Fibroblast of skin of scalp (primary cell): ENCODE measurements at regions not wholly inside any gene's neighbourhood (a gene's known extent, or its start where the extent isn't known, plus 50 kb on each side); places are given as distances from the start of the nearest gene placed in this dataset.
"Not testable (repeated sequence)": the region's sequence is repeated elsewhere in the genome, so short reads cannot be mapped to it uniquely, and the experiment has no call there.

Experiments
- DNase-seq: peaks from one replicate; pipeline ENCODE4 v3.0.0-alpha.2; 2013

- not testable (repeated sequence) for DNase-seq
Observed at GRCh38 chr4:45207864-45208331, 481.5 kb upstream of the GNPDA2 start.

- DNase-seq: not testable (repeated sequence)
Observed at GRCh38 chr4:45207241-45207863, 481.0 kb upstream of the GNPDA2 start.

DNA sequence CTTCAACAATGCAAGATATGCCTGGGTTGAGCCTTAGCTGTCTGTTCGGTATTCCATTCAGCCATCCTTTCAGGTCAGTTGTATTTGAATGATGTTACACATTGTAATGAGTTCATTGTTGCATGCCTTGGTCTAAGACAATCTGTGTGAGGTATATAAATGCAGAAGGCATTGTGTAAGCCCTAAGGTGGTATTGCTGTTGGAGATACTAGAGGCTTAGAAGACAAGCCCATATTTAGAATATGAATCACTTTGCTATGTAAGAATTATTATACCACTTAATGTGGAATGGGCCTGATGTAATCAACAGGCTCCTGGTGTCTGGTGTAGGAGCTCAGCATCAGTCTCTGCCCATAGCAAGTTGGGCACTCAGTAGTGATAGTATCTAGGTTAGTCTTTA lies 473.4 kb upstream of the GNPDA2 start:
- DNase-seq: no peak

- DNase-seq: no peak
Observed at GRCh38 chr4:45188501-45188900, 462.1 kb upstream of the GNPDA2 start.

DNA sequence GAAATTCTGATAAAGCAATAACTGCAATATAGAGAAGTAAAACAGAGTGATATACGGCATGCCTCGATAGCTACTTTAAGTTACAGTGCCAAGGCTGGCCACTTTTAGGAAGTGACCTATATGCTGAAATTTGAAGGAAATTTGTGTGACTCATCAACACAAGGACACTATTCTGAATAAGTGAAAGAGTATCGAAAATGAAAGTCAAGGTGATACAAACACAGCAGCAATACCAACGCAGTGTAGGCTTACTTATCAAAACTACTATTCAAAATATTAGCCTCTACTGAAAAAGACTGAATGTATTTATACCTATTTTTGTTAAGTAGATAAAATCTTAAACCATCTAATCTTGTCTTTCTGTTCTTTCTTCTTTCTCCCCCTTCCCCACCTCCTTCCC lies 459.9 kb upstream of the GNPDA2 start:
- DNase-seq: no peak

DNA sequence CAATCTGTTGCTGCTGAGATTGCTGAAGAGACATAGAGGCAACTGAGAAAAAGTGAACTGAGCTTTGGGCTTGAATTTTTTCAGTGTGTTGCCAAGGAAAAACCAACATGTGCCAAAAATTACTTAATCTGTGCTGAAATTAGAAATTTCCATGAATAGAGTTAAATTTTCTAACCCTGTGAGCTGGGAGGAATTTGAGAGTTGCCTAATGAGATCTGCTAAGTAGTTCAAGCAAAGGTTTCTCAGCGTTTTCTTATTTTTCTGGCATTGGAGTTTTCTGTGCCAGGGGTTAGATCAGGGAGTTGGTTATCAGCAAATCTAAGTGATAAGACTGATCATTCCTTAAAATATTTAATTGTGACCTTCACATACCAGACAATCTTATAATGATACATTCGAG lies 457.5 kb upstream of the GNPDA2 start:
- DNase-seq: no peak

GRCh38 chr4:45172636-45173035 lies 446.3 kb upstream of the GNPDA2 start:
- DNase-seq: no peak

DNA sequence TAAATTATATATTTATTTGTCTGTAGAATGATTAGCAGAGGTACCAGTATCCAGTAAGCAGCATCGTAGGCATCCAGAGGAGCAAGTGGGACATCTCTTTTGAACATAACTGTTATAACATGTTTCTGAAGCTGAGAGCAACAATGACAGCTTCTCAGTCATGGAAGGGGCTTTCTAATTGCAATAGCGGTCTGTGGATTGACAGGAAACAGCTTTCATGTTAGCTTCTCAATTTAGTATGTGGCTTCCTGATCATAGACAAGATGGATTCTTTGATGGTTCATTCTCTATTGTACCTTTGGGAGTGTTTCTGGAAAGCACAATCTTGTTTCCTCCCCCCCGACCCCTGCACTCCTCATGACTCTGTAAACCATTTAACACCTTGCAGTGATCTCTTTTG lies 434.6 kb upstream of the GNPDA2 start:
- DNase-seq: no peak

DNA sequence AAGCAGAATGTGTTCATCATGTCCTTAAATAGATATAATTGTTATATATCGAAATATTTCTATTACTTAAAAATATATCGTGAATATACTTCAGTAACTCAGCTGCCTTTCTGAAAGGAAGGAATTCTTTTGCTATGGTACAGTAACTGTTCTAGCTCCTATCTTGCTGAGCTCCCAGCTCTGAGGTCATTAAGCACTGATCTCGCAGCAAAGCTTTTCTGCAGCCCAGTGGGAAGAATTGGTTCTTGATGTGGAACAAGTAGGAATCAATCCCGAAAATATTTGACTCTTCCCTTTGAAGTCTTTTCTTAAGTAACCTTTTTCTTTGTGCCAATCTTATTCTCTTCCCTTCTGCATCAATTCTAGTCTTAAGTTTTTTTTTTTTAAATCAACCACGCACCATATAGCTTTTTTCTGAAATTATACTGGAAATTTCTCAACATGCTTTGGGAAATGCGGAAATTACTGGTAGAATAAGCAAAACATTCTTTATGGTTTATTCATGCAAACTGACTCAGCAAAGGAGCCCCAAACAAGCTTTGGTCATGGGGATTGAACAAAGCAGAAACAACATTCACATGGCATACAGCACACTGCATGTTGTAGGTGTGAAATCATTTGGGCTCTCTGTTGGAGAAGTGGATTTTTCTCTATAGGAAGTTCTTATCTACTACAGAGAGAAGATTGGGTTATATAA lies 428.9 kb upstream of the GNPDA2 start:
- DNase-seq: no peak

DNA sequence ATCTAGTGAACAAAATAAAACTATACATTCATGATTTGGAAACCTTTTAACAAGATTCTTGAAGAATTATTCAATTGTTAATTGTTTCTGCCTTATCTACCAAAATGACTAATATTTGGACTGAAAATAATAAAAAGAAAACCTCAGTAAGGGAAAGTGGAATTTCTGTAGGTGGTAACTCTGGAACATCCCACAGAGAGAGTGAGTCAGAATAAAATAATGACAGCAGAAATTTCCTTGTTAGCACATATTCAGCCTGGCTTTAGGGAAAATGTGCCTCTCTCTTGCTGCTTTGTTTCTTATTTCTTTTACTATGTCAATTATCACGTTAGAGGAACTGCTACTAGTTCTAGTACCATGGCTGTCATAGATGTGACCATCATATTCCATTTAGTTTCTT lies 421.5 kb upstream of the GNPDA2 start:
- DNase-seq: no peak

- no peak for DNase-seq
Observed at GRCh38 chr4:45131020-45131419, 404.7 kb upstream of the GNPDA2 start.

GRCh38 chr4:45122406-45122805 lies 396.1 kb upstream of the GNPDA2 start:
- no peak for DNase-seq

DNA sequence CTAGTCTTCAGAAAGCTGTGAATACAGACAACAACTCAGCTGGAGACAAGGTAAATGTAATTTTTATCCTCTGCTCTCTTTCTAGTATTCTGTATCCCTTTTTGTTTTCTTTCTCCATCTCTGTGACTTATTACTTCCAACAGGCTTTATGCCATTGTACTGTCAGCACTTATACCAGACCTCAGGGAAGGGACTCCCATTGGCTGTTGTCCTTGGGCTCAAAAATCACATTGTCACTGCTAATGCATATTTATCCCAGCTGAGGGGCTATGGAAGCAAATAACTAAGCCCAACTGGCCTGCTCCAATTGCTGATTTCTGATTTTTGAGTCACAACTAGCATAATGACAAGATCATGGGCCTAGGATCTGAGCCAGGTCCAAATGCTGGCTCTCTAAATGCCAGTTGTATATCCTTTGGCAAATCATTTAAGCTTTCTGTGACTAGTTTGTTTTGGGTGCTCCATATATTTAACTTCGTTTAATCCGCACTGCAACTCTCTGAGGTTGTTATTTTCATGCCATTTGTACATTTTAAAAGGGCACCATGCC lies 395.1 kb upstream of the GNPDA2 start:
- no peak for DNase-seq

DNA sequence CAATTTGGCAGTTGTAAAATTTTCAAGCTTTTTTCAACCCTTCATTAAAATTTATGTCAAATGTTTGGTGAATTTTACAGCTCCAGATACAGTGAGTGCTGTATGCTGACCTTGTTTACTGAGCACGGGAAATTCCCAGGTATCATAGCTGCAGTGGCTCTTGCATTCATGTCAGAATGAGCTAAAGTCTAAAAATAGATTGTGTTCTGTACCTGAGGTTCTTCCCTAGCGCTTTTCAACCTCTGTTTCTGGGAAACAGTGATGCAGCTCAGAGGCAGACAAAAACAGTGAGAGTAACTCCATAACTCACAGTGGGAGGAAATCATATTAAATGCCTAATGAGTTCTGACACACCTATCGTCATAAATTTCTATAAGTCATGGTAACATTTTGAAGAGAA lies 393.8 kb upstream of the GNPDA2 start:
- DNase-seq: no peak

GRCh38 chr4:45119376-45119775 lies 393.0 kb upstream of the GNPDA2 start:
- DNase-seq: no peak

DNA sequence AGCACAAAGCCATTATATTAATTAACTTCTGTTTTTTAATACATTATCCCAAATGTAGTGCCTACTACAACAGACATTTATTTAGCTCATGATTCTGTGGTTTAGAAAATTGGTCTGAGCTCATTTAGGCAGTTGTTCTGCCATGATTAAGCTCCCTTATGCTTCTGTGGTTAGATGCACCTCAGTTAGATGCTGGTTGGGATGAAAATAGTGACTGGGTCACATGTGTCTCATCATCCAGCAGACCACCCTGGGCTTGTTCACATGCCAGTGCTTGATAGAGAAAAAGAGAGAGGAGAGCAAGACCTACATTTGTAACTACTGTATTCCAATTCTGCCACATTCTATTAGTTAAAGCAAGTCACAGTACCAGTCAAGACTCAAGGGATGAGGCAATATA lies 376.4 kb upstream of the GNPDA2 start:
- DNase-seq: no peak

DNA sequence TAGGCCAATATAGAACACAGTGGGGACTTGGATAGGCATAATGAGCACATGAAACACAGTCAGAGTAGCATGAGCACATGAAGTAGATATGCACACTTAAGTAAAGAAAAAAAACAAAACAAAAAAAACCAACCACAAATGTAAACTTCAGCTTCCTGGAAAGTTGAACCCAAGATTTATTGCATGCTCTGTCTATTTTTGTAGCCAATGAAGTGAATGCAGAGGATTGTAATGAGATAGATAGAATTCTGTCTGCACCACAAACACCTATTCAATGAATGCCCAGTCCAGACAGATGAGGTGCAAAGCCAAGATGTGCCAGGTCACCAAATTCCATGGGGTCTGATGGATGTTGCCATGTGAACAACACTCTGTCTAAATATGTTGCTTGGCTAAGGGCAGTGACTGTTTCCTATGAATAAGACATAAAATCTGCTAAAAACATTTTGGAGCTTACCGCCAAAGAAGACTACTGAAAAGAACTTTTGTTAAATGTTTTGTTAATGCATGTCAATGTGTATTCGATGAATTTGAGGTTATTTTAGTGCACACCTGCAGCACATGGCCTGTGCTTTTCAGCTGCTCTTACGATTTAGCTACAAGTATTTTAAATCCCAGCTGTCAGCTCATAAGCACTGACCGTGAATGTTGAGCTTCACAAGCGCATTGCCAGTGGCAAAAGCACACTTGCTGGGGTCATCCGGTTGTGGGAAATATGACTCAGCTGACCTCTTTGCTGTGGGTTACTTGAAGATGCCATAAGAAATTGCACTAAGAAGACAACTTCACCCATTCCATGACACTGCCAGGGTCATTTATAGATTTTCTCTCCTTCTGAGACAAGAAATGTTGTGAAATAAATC lies 374.8 kb upstream of the GNPDA2 start:
- DNase-seq: no peak

DNA sequence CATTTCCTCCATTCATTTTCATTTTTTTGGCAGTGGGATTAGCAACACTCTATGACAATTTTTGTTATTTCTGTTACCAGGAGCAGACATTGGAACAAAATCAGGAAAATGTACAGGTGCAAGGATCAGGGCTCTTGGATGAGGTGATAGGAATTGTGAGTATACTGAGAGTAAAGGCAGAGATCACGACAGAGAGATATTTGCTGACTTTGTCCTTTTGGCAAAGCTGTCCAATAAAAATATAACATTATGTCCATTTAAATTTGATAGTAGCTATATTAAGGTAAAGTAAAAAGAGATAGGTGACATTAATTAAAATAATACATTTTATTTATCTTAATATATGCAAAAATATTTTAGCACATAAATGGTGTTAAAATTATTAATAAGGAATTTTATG lies 373.1 kb upstream of the GNPDA2 start:
- DNase-seq: no peak

DNA sequence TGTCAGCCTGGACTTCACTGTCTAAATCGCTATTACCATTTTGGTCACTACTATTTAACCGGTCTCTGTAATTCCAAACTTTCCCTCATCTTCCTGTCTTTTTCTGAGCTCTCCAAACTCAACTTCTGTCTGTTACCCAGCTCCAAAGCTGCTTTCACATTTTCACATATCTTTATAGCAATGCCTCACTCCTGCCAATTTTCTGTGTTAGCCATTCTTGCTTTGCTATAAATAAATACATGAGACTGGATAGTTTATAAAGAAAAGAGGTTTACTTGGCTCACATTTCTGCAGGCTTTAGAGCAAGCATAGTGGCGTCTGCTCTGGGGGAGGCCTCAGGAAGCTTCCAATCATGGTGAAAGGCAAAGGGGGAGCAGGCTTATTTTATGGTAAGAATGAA lies 368.3 kb upstream of the GNPDA2 start:
- DNase-seq: no peak

- DNase-seq: no peak
Observed at GRCh38 chr4:45082101-45082500, 355.7 kb upstream of the GNPDA2 start.

DNA sequence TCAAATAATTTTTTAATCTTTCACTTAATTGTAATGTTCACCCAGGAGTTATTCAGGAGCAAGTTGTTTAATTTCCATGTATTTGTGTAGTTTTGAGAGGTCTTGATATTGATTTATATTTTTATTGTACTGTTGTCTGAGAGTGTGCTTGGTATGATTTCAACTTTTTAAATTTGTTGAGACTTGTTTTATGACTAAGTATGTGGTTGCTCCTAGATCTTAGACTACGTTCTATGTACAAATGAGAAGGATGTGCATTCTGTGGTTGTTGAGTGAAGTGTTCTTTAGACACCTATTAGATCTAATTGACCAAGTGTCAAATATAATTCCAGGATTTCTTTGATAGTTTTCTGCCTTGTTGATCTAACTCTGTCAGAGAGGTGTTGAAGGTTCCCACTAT lies 353.3 kb upstream of the GNPDA2 start:
- no peak for DNase-seq

DNA sequence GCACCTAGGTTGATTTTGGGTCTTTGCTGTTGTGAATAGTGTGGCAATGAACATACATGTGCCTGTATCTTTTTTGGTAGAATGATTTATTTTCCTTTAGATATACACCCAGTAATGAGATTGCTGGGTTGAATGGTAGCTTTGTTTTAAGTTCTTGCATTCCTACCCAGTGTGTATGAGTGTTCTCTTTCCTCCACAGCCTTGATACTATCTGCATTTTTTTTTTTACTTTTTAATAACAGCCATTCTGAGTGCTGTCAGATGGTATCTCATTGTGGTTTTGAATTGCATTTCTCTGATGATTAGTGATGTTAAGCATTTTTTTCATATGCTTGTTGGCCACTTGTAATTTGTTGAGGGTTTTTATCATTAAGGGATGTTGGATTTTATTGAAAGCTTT lies 351.8 kb upstream of the GNPDA2 start:
- no peak for DNase-seq

DNA sequence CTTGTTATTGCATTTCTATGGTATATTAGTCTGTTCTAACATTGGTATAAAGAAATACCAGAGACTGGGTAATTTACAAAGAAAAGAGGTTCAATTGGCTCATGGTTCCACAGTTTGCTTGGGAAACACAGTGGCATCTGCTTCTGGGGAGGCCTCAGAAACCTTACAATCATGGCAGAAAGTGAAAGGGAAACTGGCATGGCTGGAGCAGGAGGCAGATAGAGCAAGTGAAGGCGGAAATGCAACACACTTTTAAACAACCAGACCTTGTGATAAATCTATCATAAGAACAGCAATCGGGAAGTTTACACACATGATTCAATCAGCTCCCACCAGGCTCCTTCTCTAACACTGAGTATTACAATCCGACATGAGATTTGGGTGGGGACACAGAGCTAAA lies 346.6 kb upstream of the GNPDA2 start:
- DNase-seq: no peak
